ENCODE measurements at regions not wholly inside any gene's neighbourhood (a gene's known extent, or its start where the extent isn't known, plus 50 kb on each side); places are given as distances from the start of the nearest gene placed in this dataset.

DNA sequence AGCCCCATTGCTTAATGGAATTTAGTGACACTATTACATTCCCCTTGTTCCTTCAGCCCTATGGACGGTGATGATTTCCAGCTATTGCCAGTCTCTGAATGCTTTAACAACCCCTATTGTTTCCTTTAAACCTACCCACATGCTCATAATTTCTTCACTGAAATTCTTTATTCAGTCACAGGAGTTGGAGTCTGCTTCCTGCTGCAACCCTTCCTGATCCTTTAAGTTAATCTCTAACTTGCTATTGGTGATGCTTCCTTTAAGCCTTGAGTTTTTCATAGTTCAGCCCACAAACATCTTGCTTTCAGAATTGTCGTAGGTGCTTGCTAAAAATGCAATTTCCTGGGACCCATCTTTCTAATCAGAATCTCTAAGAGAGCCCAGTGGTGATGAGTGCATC is 66.3 kb upstream of the TNFAIP3 start:
- TF ChIP-seq TEAD4 (IDR thresholded peaks at IDR 0.05) (no peak), CEBPB (IDR thresholded peaks at IDR 0.05) (no peak), EP300 (IDR thresholded peaks at IDR 0.05; ENCODE audit: borderline replicate concordance) (no peak), YY1 (IDR thresholded peaks at IDR 0.05; ENCODE audit: low read depth) (no peak), NFIC (IDR thresholded peaks at IDR 0.05) (no peak), EGR1 (IDR thresholded peaks at IDR 0.05) (no peak), ZBTB7A (IDR thresholded peaks at IDR 0.05; ENCODE audit: low read depth) (no peak), TAF1 (IDR thresholded peaks at IDR 0.05; ENCODE audit: low read depth) (no peak), RAD21 (IDR thresholded peaks at IDR 0.05; ENCODE audit: low read depth) (no peak), CREB1 (IDR thresholded peaks at IDR 0.05; ENCODE audit: low read depth) (no peak)
- TF ChIP-seq, protein P1, sequence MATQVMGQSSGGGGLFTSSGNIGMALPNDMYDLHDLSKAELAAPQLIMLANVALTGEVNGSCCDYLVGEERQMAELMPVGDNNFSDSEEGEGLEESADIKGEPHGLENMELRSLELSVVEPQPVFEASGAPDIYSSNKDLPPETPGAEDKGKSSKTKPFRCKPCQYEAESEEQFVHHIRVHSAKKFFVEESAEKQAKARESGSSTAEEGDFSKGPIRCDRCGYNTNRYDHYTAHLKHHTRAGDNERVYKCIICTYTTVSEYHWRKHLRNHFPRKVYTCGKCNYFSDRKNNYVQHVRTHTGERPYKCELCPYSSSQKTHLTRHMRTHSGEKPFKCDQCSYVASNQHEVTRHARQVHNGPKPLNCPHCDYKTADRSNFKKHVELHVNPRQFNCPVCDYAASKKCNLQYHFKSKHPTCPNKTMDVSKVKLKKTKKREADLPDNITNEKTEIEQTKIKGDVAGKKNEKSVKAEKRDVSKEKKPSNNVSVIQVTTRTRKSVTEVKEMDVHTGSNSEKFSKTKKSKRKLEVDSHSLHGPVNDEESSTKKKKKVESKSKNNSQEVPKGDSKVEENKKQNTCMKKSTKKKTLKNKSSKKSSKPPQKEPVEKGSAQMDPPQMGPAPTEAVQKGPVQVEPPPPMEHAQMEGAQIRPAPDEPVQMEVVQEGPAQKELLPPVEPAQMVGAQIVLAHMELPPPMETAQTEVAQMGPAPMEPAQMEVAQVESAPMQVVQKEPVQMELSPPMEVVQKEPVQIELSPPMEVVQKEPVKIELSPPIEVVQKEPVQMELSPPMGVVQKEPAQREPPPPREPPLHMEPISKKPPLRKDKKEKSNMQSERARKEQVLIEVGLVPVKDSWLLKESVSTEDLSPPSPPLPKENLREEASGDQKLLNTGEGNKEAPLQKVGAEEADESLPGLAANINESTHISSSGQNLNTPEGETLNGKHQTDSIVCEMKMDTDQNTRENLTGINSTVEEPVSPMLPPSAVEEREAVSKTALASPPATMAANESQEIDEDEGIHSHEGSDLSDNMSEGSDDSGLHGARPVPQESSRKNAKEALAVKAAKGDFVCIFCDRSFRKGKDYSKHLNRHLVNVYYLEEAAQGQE (IDR thresholded peaks at IDR 0.05; ENCODE audit: low read depth) = no peak
- TF ChIP-seq, protein P2, sequence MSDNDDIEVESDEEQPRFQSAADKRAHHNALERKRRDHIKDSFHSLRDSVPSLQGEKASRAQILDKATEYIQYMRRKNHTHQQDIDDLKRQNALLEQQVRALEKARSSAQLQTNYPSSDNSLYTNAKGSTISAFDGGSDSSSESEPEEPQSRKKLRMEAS (IDR thresholded peaks at IDR 0.05) = no peak
